Neuronal stem cell (in vitro differentiated cells): ENCODE measurements at regions not wholly inside any gene's neighbourhood (a gene's known extent, or its start where the extent isn't known, plus 50 kb on each side); places are given as distances from the start of the nearest gene placed in this dataset.

Experiments
- DNase-seq: peaks from one replicate; pipeline ENCODE4 v3.0.0-alpha.2; 2013; ENCODE audit warnings: low spot score
- H2AFZ ChIP-seq: one replicate; pipeline ENCODE4 v1.6.1; 2013; ENCODE audit warnings: mild to moderate bottlenecking, low read length, inconsistent platforms
- H2AK5ac ChIP-seq: 2 replicates; pipeline ENCODE4 v1.6.1; 2013; ENCODE audit warnings: low read depth, mild to moderate bottlenecking, inconsistent platforms, low read length, moderate library complexity, mixed read lengths
- H2BK120ac ChIP-seq: 2 replicates; pipeline ENCODE4 v1.6.1; 2013; ENCODE audit warnings: low read depth, mild to moderate bottlenecking, inconsistent platforms, low read length, moderate library complexity, mixed read lengths
- H2BK12ac ChIP-seq: one replicate; pipeline ENCODE4 v1.6.1; 2013; ENCODE audit warnings: low read length, inconsistent platforms
- H2BK15ac ChIP-seq: 2 replicates; pipeline ENCODE4 v1.6.1; 2013; ENCODE audit warnings: mild to moderate bottlenecking, low read length, inconsistent platforms, mixed read lengths
- H2BK5ac ChIP-seq: one replicate; pipeline ENCODE4 v1.6.1; 2013; ENCODE audit warnings: inconsistent platforms, mild to moderate bottlenecking, low read length, moderate library complexity
- H3K14ac ChIP-seq: one replicate; pipeline ENCODE4 v1.6.1; 2013; ENCODE audit warnings: low read length, inconsistent platforms
- H3K18ac ChIP-seq: 2 replicates; pipeline ENCODE4 v1.6.1; 2013; ENCODE audit warnings: low read length, inconsistent platforms
- H3K23ac ChIP-seq: 2 replicates; pipeline ENCODE4 v1.6.1; 2013; ENCODE audit warnings: low read depth, mild to moderate bottlenecking, mixed read lengths, low read length, inconsistent platforms; ENCODE audit not compliant: poor library complexity
- H3K27ac ChIP-seq: replicated peaks from 3 replicates; pipeline ENCODE4 v1.5.1; 2013; ENCODE audit warnings: low read length, inconsistent platforms
- H3K27me3 ChIP-seq, 3 experiments: 2 replicates each; pipeline ENCODE4 v1.6.1; 2013; ENCODE audit warnings: low read length in 3 of 3, mild to moderate bottlenecking in 2 of 3, inconsistent platforms in 1 of 3, low read depth in 1 of 3, mixed read lengths in 1 of 3, moderate library complexity in 1 of 3; ENCODE audit not compliant: control insufficient read depth in 3 of 3, insufficient read depth in 3 of 3
- H3K36me3 ChIP-seq, 2 donors: replicated peaks in 1 of 2; 2 replicates each; pipeline ENCODE4 v1.6.1; 2013; ENCODE audit warnings: low read length in 2 of 2; ENCODE audit not compliant: control insufficient read depth in 2 of 2, insufficient read depth in 2 of 2
- H3K4ac ChIP-seq: 2 replicates; pipeline ENCODE4 v1.6.1; 2013; ENCODE audit warnings: inconsistent platforms, mild to moderate bottlenecking, low read length, moderate library complexity
- H3K4me1 ChIP-seq, 2 donors: 1 replicate in 1 of 2; 2 replicates in 1 of 2; pipeline ENCODE4 v1.6.1; 2013; ENCODE audit warnings: low read length in 2 of 2, low read depth in 1 of 2; ENCODE audit not compliant: control insufficient read depth in 2 of 2, insufficient read depth in 1 of 2
- H3K4me2 ChIP-seq: one replicate; pipeline ENCODE4 v1.6.1; 2013; ENCODE audit warnings: mild to moderate bottlenecking, low read length, inconsistent platforms; ENCODE audit not compliant: insufficient read depth, poor library complexity, severe bottlenecking
- H3K4me3 ChIP-seq, 2 donors: 2 replicates each; pipeline ENCODE4 v1.5.1; 2013; ENCODE audit warnings: low read length in 2 of 2, mild to moderate bottlenecking in 2 of 2, inconsistent platforms in 1 of 2, moderate library complexity in 1 of 2
- H3K79me1 ChIP-seq: one replicate; pipeline ENCODE4 v1.6.1; 2013; ENCODE audit warnings: low read depth, mild to moderate bottlenecking, inconsistent platforms, low read length, moderate library complexity
- H3K9ac ChIP-seq: one replicate; pipeline ENCODE4 v1.6.1; 2013; ENCODE audit warnings: mild to moderate bottlenecking, low read depth, low read length, inconsistent platforms; ENCODE audit not compliant: poor library complexity
- H3K9me3 ChIP-seq, 2 donors: replicated peaks in 1 of 2; 2 replicates each; pipeline versions ENCODE3 to v1.6.1; 2013; ENCODE audit warnings: low read length in 2 of 2, mild to moderate bottlenecking in 2 of 2, inconsistent platforms in 1 of 2, low read depth in 1 of 2, mixed read lengths in 1 of 2, moderate library complexity in 1 of 2; ENCODE audit not compliant: control insufficient read depth in 2 of 2, insufficient read depth in 1 of 2
- H4K8ac ChIP-seq: one replicate; pipeline ENCODE4 v1.6.1; 2013; ENCODE audit warnings: low read depth, mild to moderate bottlenecking, inconsistent platforms, low read length, moderate library complexity
- H4K91ac ChIP-seq: one replicate; pipeline ENCODE4 v1.6.1; 2013; ENCODE audit warnings: low read length, low read depth, mild to moderate bottlenecking, inconsistent platforms; ENCODE audit not compliant: poor library complexity
- WGBS, 2 donors: extraction: QIAGEN DNeasy Blood & Tissue Kit; methylation state at CpG; one replicate each; pipeline ENCODE4 v1.1.7; 2013; ENCODE audit warnings: missing lambda C conversion rate in 2 of 2, mixed read lengths in 1 of 2; ENCODE audit not compliant: insufficient read length in 2 of 2, insufficient replicate concordance in 1 of 2; ENCODE audit errors: extremely low coverage in 2 of 2; 5-methylcytosine and 5-hydroxymethylcytosine counted together

DNA sequence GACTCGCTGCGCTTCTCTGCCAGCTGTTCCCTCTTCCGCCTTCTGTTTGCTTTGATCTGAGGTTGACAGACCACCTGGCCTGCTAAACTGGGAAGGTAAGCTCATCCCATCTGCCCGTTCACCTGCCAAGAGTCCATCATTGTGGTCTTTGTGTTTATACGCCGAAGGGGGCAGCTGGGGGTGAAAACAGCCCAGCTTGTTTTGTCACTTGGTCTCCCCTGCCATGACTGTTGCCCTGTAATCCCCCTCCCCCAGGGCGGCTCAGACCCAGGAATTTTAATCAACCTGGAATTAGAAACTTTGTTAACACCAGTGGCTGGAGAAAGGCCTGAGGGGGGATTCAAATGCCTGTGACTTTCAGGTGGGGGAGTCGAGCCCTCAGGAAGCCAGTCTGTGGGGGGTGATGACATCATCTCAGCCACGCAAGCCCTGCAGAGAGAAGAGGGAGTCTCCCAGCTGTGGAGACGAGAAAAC is 333.3 kb downstream of the BCOR start:
- H2AK5ac ChIP-seq, result no peak overlapping the region
- H3K27me3 ChIP-seq, result no peaks in the 10 kb centered on the region
- H3K36me3 ChIP-seq, result no peaks in the 10 kb centered on the region
- WGBS, 2 donors, result no CpG with 5 or more reads among the region's 10 CpGs
- no peak overlapping the region for H2BK12ac ChIP-seq
- H2BK5ac ChIP-seq, result no peak overlapping the region
- no peak overlapping the region for H4K91ac ChIP-seq
- H3K79me1 ChIP-seq, result no peaks in the 10 kb centered on the region
- H3K4ac ChIP-seq, result no peak overlapping the region
- H2AFZ ChIP-seq, result no peak overlapping the region
- H3K23ac ChIP-seq, result no peak overlapping the region
- H3K4me3 ChIP-seq, result no peak overlapping the region
- no peak overlapping the region for H3K4me2 ChIP-seq
- H3K14ac ChIP-seq, result no peak overlapping the region
- no peak overlapping the region for H3K9ac ChIP-seq
- H3K27ac ChIP-seq, result no peak overlapping the region
- no peak for DNase-seq
- no peak overlapping the region for H2BK15ac ChIP-seq
- no peak overlapping the region for H2BK120ac ChIP-seq
- peaks cover 3 to 10% of the 10 kb centered on the region in 2 donors for H3K4me1 ChIP-seq
- H3K9me3 ChIP-seq, result no peaks in the 10 kb centered on the region
- no peak overlapping the region for H3K18ac ChIP-seq
- no peak overlapping the region for H4K8ac ChIP-seq

- no peak overlapping the region for H3K4ac ChIP-seq
- H2AFZ ChIP-seq, result no peak overlapping the region
- no peaks in the 10 kb centered on the region for H3K79me1 ChIP-seq
- no peak for DNase-seq
- H3K14ac ChIP-seq, result no peak overlapping the region
- no peaks in the 10 kb centered on the region for H3K36me3 ChIP-seq
- no peaks in the 10 kb centered on the region for H3K9me3 ChIP-seq
- no peak overlapping the region for H3K23ac ChIP-seq
- H4K91ac ChIP-seq, result no peak overlapping the region
- H2BK120ac ChIP-seq, result no peak overlapping the region
- no peak overlapping the region for H3K9ac ChIP-seq
- no peak overlapping the region for H2BK12ac ChIP-seq
- no peak overlapping the region for H2BK5ac ChIP-seq
- H2AK5ac ChIP-seq, result no peak overlapping the region
- H3K18ac ChIP-seq, result no peak overlapping the region
- H3K4me1 ChIP-seq, result peaks cover 3 to 4% of the 10 kb centered on the region in 2 donors
- WGBS, 2 donors, result no CpG with 5 or more reads among the region's 7 CpGs
- no peak overlapping the region for H3K27ac ChIP-seq
- H4K8ac ChIP-seq, result no peak overlapping the region
- no peaks in the 10 kb centered on the region for H3K27me3 ChIP-seq
- H2BK15ac ChIP-seq, result no peak overlapping the region
- H3K4me2 ChIP-seq, result no peak overlapping the region
- no peak overlapping the region for H3K4me3 ChIP-seq
Measured at GRCh38 chrX:39765327-39765726, 332.4 kb downstream of the BCOR start.

DNA sequence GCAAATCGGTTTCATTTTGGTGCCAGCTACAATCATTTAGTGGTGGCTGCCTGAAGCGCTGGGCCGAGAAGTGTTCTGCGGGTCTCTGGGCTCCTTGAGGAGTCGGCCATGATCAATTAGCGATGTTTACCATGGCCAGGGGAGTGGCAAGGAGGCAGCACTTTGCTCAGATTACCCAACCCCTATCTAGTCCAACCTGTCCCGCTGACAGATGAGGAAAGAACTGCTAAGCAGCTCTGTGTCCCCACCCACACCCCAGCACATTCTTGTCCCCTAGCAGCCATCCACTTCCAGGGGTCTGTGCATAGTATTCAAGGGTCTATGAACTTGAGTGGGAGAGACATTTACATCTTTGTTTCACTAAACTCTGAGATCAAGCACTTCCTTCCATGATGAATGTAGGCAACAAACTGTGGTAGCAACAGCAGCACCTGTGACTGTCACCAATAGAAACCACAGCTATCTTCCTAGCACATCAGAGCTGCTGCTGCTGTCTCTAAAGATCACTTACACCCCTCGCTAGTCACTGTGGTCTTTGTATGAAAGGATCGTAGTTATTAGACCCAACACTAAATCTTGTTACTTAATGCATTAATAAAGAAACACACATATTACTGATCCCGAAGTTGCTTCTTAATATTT is 331.6 kb downstream of the BCOR start:
- Histone ChIP-seq H3K79me1 (no peaks in the 10 kb centered on the region), H2BK120ac (no peak overlapping the region), H3K4me2 (no peak overlapping the region), H3K36me3 (no peaks in the 10 kb centered on the region), H3K18ac (no peak overlapping the region), H2AK5ac (no peak overlapping the region), H3K4ac (no peak overlapping the region), H3K23ac (no peak overlapping the region), H4K8ac (no peak overlapping the region), H3K27me3 (no peaks in the 10 kb centered on the region), H2BK5ac (no peak overlapping the region), H3K4me3 (no peak overlapping the region), H3K9me3 (no peaks in the 10 kb centered on the region), H3K27ac (no peak overlapping the region), H3K4me1 (peaks cover 3 to 4% of the 10 kb centered on the region in 2 donors), H2BK15ac (no peak overlapping the region), H4K91ac (no peak overlapping the region), H2AFZ (no peak overlapping the region), H3K9ac (no peak overlapping the region), H2BK12ac (no peak overlapping the region), H3K14ac (no peak overlapping the region)
- no peak for DNase-seq
- no CpG with 5 or more reads among the region's 10 CpGs for WGBS, 2 donors

DNA sequence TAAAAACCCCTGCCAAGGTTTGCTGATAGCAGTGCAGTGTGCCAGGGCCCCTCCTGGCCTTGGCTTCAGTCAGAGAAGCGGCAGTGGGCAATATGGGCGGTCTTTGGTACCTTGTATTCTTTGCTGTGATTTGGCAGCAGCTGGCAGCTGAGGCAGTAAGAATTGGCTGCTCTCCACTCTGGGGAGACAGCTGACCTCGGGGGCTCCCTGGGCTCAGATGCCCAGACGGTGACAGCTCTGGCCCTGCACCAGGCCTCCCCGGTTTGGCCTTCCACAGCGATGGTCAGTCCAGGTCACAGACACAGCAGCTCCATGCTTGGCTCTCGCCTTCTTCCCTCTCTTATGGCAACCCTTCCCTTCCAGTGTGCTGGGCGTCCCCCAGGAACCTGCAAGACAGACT is 330.9 kb downstream of the BCOR start:
- H2BK5ac ChIP-seq, result no peak overlapping the region
- H3K9ac ChIP-seq, result no peak overlapping the region
- H3K14ac ChIP-seq, result no peak overlapping the region
- H4K8ac ChIP-seq, result no peak overlapping the region
- H3K4me2 ChIP-seq, result no peak overlapping the region
- no peak overlapping the region for H2AK5ac ChIP-seq
- WGBS, 2 donors, result no CpG with 5 or more reads among the region's 8 CpGs
- H3K27ac ChIP-seq, result no peak overlapping the region
- DNase-seq, result no peak
- H3K9me3 ChIP-seq, result no peaks in the 10 kb centered on the region
- H3K4me1 ChIP-seq, result peaks cover 3 to 6% of the 10 kb centered on the region in 2 donors
- no peaks in the 10 kb centered on the region for H3K36me3 ChIP-seq
- H3K79me1 ChIP-seq, result no peaks in the 10 kb centered on the region
- H2BK15ac ChIP-seq, result no peak overlapping the region
- no peak overlapping the region for H3K4ac ChIP-seq
- H3K4me3 ChIP-seq, result no peak overlapping the region
- H3K27me3 ChIP-seq, result no peaks in the 10 kb centered on the region
- no peak overlapping the region for H2BK12ac ChIP-seq
- no peak overlapping the region for H2BK120ac ChIP-seq
- no peak overlapping the region for H2AFZ ChIP-seq
- no peak overlapping the region for H4K91ac ChIP-seq
- H3K23ac ChIP-seq, result no peak overlapping the region
- no peak overlapping the region for H3K18ac ChIP-seq
